Astrocyte (in vitro differentiated cells and primary cell): ENCODE measurements at regions not wholly inside any gene's neighbourhood (a gene's known extent, or its start where the extent isn't known, plus 50 kb on each side); places are given as distances from the start of the nearest gene placed in this dataset.

Source experiments
- DNase-seq: peaks from one replicate; pipeline ENCODE4 v3.0.0-alpha.2; 2010; ENCODE audit warnings: low read depth
- FAIRE-seq: peaks from 2 replicates; lab custom pipeline; 2011; peaks lifted over from hg19 to GRCh38; lab: Jason Lieb, UNC
- H2AFZ ChIP-seq: 2 replicates; pipeline ENCODE4 v1.6.0; 2012; ENCODE audit warnings: low read depth, low read length, inconsistent platforms
- H3K27ac ChIP-seq: 2 replicates; pipeline ENCODE4 v1.5.1; 2011; ENCODE audit warnings: low read depth, low read length, inconsistent platforms
- H3K27me3 ChIP-seq: 2 replicates; pipeline ENCODE4 v1.6.0; 2011; ENCODE audit warnings: low read length, inconsistent platforms; ENCODE audit not compliant: insufficient read depth
- H3K36me3 ChIP-seq: 2 replicates; pipeline ENCODE4 v1.5.1; 2011; ENCODE audit warnings: low read length, inconsistent platforms; ENCODE audit not compliant: insufficient read depth
- H3K4me1 ChIP-seq: 2 replicates; pipeline ENCODE4 v1.5.1; 2011; ENCODE audit warnings: low read length, inconsistent platforms; ENCODE audit not compliant: insufficient read depth
- H3K4me2 ChIP-seq: 2 replicates; pipeline ENCODE4 v1.6.0; 2012; ENCODE audit warnings: low read length, inconsistent platforms
- H3K4me3 ChIP-seq: 2 replicates; pipeline ENCODE4 v1.5.1; 2011; ENCODE audit warnings: low read depth, mild to moderate bottlenecking, low read length, inconsistent platforms; ENCODE audit not compliant: insufficient read depth
- H3K79me2 ChIP-seq: 2 replicates; pipeline ENCODE4 v1.6.0; 2012; ENCODE audit warnings: mild to moderate bottlenecking, low read length, inconsistent platforms; ENCODE audit not compliant: insufficient read depth
- H3K9ac ChIP-seq: 2 replicates; pipeline ENCODE4 v1.6.0; 2012; ENCODE audit warnings: mild to moderate bottlenecking, low read length, inconsistent platforms
- H3K9me3 ChIP-seq: 2 replicates; pipeline ENCODE4 v1.5.1; 2012; ENCODE audit warnings: low read depth, mild to moderate bottlenecking, low read length, inconsistent platforms; ENCODE audit not compliant: insufficient read depth
- H4K20me1 ChIP-seq: 2 replicates; pipeline ENCODE4 v1.6.0; 2012; ENCODE audit warnings: low read length, inconsistent platforms; ENCODE audit not compliant: insufficient read depth
- H3K27ac Mint-ChIP-seq: one replicate; pipeline ENCODE4 v1.8.0; 2021; ENCODE audit warnings: mild to moderate bottlenecking, mixed read lengths; ENCODE audit not compliant: unreplicated experiment
- H3K27me3 Mint-ChIP-seq: one replicate; pipeline ENCODE4 v1.8.0; 2021; ENCODE audit warnings: low read depth, mixed read lengths; ENCODE audit not compliant: unreplicated experiment
- H3K36me3 Mint-ChIP-seq: one replicate; pipeline ENCODE4 v1.8.0; 2021; ENCODE audit warnings: low read depth, mixed read lengths; ENCODE audit not compliant: unreplicated experiment
- H3K4me1 Mint-ChIP-seq: one replicate; pipeline ENCODE4 v1.8.0; 2021; ENCODE audit warnings: low read depth, mixed read lengths; ENCODE audit not compliant: unreplicated experiment
- H3K4me3 Mint-ChIP-seq: one replicate; pipeline ENCODE4 v1.8.0; 2021; ENCODE audit warnings: mild to moderate bottlenecking, moderate library complexity, mixed read lengths; ENCODE audit not compliant: unreplicated experiment
- H3K9me3 Mint-ChIP-seq: one replicate; pipeline ENCODE4 v1.8.0; 2021; ENCODE audit warnings: mild to moderate bottlenecking, mixed read lengths; ENCODE audit not compliant: unreplicated experiment
- EZH2 ChIP-seq: IDR thresholded peaks from 2 replicates; pipeline ENCODE4 v1.6.1; 2012; ENCODE audit warnings: mild to moderate bottlenecking, low read length, inconsistent platforms; ENCODE audit not compliant: insufficient read depth
- TF ChIP-seq, protein P1 (sequence below): IDR thresholded peaks from 2 replicates; pipeline ENCODE4 v1.5.1; 2011; ENCODE audit warnings: low read depth, mild to moderate bottlenecking, inconsistent platforms, low read length, moderate library complexity; ENCODE audit not compliant: insufficient read depth

DNA sequence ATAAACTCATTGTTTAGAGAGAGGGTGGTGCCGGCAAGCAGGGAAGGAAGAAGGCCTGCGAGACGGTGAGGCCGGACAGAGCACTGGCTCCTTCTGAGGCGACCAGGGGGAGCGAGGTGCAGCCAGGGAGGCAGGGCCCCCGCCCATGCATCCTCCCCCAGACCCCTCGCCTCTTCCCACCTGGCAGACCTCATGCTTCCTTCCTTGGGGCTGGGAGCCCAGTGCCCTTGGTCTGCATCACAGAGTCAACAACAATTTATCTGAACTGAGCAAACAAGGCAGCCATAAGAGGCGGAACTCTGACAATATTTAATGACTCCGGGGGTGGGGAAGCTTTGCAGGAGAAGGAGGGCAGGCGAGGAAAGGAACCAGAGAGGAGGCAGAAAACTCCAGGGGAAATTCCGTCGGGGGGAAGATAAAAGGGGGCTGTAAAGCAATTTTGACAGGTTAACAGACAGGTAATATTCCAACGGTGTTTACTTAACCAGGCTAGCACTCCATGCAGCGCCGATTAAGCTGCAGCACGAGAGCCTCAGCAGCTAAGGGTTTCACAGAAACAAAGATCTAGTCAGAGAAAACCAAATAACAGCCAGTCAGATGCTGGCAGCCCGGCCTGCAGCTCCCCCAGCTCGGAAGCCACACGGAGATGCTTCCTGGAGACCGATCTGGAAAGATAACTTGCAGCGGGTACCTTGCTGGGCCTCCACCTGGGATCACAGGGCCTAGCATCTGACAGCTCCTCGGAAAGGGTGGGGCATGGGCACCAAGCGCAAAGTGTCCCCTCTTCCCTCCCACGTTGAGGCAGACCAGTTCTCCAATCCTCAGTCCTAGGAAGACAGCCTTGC is 398.2 kb downstream of the SOX9 start:
- peak overlapping the region; percentile 78 for H3K9ac ChIP-seq
- Mint-ChIP-seq H3K4me1 (peaks cover 43% of the 10 kb centered on the region), H3K27me3 (no peaks in the 10 kb centered on the region), H3K36me3 (no peaks in the 10 kb centered on the region), H3K27ac (no peak overlapping the region), H3K4me3 (no peak overlapping the region), H3K9me3 (no peaks in the 10 kb centered on the region)
- no peaks in the 10 kb centered on the region for H3K27me3 ChIP-seq
- H3K27ac ChIP-seq, result peak overlapping the region; percentile 93
- DNase-seq, result no peak
- H3K4me3 ChIP-seq, result no peak overlapping the region
- peaks cover 65% of the 10 kb centered on the region for H4K20me1 ChIP-seq
- TF ChIP-seq, protein P1, sequence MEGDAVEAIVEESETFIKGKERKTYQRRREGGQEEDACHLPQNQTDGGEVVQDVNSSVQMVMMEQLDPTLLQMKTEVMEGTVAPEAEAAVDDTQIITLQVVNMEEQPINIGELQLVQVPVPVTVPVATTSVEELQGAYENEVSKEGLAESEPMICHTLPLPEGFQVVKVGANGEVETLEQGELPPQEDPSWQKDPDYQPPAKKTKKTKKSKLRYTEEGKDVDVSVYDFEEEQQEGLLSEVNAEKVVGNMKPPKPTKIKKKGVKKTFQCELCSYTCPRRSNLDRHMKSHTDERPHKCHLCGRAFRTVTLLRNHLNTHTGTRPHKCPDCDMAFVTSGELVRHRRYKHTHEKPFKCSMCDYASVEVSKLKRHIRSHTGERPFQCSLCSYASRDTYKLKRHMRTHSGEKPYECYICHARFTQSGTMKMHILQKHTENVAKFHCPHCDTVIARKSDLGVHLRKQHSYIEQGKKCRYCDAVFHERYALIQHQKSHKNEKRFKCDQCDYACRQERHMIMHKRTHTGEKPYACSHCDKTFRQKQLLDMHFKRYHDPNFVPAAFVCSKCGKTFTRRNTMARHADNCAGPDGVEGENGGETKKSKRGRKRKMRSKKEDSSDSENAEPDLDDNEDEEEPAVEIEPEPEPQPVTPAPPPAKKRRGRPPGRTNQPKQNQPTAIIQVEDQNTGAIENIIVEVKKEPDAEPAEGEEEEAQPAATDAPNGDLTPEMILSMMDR, result no peak
- no peak for TF ChIP-seq EZH2
- peak overlapping the region; percentile 81 for H3K4me2 ChIP-seq
- peaks cover 91% of the 10 kb centered on the region for H3K79me2 ChIP-seq
- peak overlapping the region; percentile 48 for H2AFZ ChIP-seq
- H3K36me3 ChIP-seq, result no peaks in the 10 kb centered on the region
- H3K4me1 ChIP-seq, result peaks cover 54% of the 10 kb centered on the region
- FAIRE-seq, result no peak
- H3K9me3 ChIP-seq, result no peaks in the 10 kb centered on the region

DNA sequence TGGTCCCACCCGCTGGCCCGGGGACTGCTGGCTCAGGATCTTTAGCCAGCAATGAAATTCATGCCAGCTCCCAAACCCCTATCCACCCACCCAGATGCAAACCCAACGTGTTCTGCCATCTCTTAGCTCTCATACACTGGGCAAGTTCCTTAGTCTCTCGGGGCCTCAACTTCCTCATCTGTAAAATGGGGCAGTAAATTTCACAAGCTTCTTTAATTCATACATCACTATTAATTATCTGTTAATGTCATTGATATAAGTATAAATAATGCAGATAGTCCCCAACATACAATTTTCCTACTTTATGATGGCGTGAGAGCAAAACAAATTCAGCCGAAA is 398.7 kb downstream of the SOX9 start:
- Mint-ChIP-seq H3K27me3 (no peaks in the 10 kb centered on the region), H3K36me3 (no peaks in the 10 kb centered on the region), H3K4me1 (peaks cover 39% of the 10 kb centered on the region), H3K9me3 (no peaks in the 10 kb centered on the region), H3K4me3 (no peak overlapping the region), H3K27ac (no peak overlapping the region)
- H3K4me3 ChIP-seq, result no peak overlapping the region
- H4K20me1 ChIP-seq, result peaks cover 64% of the 10 kb centered on the region
- H3K79me2 ChIP-seq, result peaks cover 89% of the 10 kb centered on the region
- FAIRE-seq (no peak), DNase-seq (no peak)
- peak overlapping the region; percentile 81 for H3K4me2 ChIP-seq
- TF ChIP-seq, protein P1, result no peak
- no peak for TF ChIP-seq EZH2
- peak overlapping the region; percentile 48 for H2AFZ ChIP-seq
- H3K9ac ChIP-seq, result peak overlapping the region; percentile 78
- H3K4me1 ChIP-seq, result peaks cover 50% of the 10 kb centered on the region
- H3K9me3 ChIP-seq, result no peaks in the 10 kb centered on the region
- H3K27ac ChIP-seq, result peak overlapping the region; percentile 11
- no peaks in the 10 kb centered on the region for H3K36me3 ChIP-seq
- H3K27me3 ChIP-seq, result no peaks in the 10 kb centered on the region
